ENCODE measurements at regions not wholly inside any gene's neighbourhood (a gene's known extent, or its start where the extent isn't known, plus 50 kb on each side); places are given as distances from the start of the nearest gene placed in this dataset.

DNA sequence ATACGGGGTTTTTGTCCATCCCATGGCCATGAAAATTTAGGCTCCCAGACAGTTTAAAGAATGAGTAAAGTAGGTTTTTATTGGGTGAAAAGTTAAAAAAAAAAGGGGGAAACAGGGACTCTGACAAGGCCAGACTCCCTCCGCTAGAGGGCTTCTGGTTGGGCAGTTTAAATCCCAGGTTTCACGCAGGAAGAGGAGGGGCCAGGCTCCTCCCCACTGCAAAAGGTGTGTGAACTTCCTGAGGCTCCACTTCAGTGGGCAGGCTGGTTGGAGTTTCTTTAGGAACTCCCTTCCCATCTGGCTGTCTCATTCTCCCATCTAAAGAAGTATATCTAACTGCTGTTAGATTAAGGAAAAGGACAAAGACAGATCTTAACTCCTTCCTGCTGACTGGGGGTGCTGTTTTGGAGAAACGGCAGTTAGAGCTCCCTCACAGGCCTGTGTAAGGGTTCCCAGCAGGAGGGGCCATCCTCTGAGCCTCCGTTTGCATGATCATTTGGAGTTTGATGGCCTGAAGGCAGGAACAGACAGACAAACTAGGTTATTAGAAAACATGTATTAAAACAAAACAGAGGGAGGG lies 1160.7 kb downstream of the CNTNAP5 start:
- WGBS, 2 donors, result 68 to 71% methylated on average over 5 of the region's 5 CpGs
- H3K4me3 ChIP-seq (replicated peaks in 1 of 3), result no peak overlapping the region
- H3K27ac ChIP-seq, result no peak overlapping the region
- TF ChIP-seq, protein P1, sequence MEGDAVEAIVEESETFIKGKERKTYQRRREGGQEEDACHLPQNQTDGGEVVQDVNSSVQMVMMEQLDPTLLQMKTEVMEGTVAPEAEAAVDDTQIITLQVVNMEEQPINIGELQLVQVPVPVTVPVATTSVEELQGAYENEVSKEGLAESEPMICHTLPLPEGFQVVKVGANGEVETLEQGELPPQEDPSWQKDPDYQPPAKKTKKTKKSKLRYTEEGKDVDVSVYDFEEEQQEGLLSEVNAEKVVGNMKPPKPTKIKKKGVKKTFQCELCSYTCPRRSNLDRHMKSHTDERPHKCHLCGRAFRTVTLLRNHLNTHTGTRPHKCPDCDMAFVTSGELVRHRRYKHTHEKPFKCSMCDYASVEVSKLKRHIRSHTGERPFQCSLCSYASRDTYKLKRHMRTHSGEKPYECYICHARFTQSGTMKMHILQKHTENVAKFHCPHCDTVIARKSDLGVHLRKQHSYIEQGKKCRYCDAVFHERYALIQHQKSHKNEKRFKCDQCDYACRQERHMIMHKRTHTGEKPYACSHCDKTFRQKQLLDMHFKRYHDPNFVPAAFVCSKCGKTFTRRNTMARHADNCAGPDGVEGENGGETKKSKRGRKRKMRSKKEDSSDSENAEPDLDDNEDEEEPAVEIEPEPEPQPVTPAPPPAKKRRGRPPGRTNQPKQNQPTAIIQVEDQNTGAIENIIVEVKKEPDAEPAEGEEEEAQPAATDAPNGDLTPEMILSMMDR (IDR thresholded peaks at IDR 0.05), result no peak
- TF ChIP-seq POLR2A (IDR thresholded peaks at IDR 0.05), result no peak
- intact Hi-C loops (cut with DNase I), result no loop called here
- no peaks in the 10 kb centered on the region for H3K9me3 ChIP-seq
- no peaks in the 10 kb centered on the region for H3K4me1 ChIP-seq
- no peaks in the 10 kb centered on the region for H3K36me3 ChIP-seq
- no peaks in the 10 kb centered on the region for H3K27me3 ChIP-seq
- DNase-seq, result no peak

DNA sequence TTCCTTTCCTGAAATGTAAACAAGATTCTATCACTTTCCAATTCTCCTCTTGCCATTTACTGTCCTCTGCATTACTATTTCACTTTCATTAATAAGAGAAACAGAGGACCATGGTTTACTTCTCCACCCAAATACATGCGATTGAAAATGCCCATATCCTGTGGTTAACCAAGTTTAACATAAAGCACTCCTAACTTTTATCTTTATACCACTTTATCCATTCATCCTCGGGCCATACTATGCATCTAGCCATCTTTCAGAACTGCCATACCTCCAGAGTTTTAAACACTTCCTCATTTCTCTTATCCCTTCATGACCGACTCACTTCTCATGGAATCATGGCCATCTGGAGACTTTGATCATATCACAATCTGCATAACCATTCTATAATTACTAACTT lies 1182.3 kb downstream of the CNTNAP5 start:
- WGBS, 2 donors, result 87 to 91% methylated on average over 3 of the region's 3 CpGs

DNA sequence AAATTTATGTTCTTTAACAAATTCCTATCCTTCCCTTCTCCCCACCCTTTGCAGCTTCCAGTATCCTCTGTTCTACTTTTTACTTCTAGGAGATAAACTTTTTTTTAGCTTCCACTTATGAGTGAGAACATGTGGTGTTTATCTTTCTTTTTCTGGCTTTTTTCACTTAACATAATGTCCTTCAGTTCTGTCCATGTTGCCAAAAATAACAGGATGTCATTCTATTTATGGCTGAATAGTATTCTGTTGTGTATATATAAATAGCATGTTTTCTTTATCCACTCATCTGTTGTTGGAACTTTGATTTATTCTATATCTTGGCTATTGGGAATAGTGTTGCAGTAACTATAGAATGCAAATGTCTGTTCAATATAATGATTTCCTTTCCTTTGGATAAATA lies 1191.2 kb downstream of the CNTNAP5 start:
- TF ChIP-seq POLR2A (IDR thresholded peaks at IDR 0.05), result no peak
- TF ChIP-seq, protein P1 (IDR thresholded peaks at IDR 0.05), result no peak
- Histone ChIP-seq H3K27me3 (no peaks in the 10 kb centered on the region), H3K4me1 (no peaks in the 10 kb centered on the region), H3K36me3 (no peaks in the 10 kb centered on the region), H3K9me3 (peaks cover 6% of the 10 kb centered on the region), H3K4me3 (replicated peaks in 1 of 3) (no peak overlapping the region), H3K27ac (no peak overlapping the region)
- no peak for DNase-seq
- intact Hi-C loops (cut with DNase I), result no loop called here

More for the DNA sequence above, 1182.3 kb downstream of the CNTNAP5 start:
- DNase-seq, result no peak
- H3K4me3 ChIP-seq (replicated peaks in 1 of 3), result no peak overlapping the region
- intact Hi-C loops (cut with DNase I), result no loop called here
- H3K36me3 ChIP-seq, result no peaks in the 10 kb centered on the region
- no peaks in the 10 kb centered on the region for H3K27me3 ChIP-seq
- no peaks in the 10 kb centered on the region for H3K4me1 ChIP-seq
- H3K27ac ChIP-seq, result no peak overlapping the region
- H3K9me3 ChIP-seq, result no peaks in the 10 kb centered on the region
- TF ChIP-seq, protein P1 (IDR thresholded peaks at IDR 0.05), result no peak
- no peak for TF ChIP-seq POLR2A (IDR thresholded peaks at IDR 0.05)

DNA sequence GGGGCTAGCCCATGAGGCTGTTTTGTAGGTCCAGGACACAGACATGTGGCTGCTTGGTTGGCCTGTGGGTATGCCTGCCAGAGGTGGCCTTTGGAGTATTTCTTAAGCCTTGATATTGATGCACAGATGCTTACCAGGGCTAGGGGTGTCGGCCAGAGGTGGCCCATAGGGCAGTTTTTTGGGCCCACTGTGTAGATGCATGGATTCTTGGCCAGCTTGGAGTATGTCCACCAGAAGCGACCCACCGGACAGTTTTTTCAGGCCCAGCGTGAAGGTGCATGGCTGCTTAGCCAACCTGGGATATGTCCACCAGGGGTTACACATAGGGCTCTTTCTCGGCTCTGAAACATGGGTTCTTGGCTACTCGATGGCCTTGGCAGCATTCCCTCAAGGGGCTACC lies 1199.1 kb downstream of the CNTNAP5 start:
- H3K9me3 ChIP-seq, result peaks cover 6% of the 10 kb centered on the region
- H3K4me3 ChIP-seq (replicated peaks in 1 of 3), result no peak overlapping the region
- TF ChIP-seq, protein P1 (IDR thresholded peaks at IDR 0.05), result no peak
- no peak for TF ChIP-seq POLR2A (IDR thresholded peaks at IDR 0.05)
- H3K36me3 ChIP-seq, result no peaks in the 10 kb centered on the region
- intact Hi-C loops (cut with DNase I), result no loop called here
- H3K4me1 ChIP-seq, result no peaks in the 10 kb centered on the region
- DNase-seq, result no peak
- WGBS, 2 donors, result 85 to 89% methylated on average over 6 of the region's 6 CpGs
- no peaks in the 10 kb centered on the region for H3K27me3 ChIP-seq
- no peak overlapping the region for H3K27ac ChIP-seq

DNA sequence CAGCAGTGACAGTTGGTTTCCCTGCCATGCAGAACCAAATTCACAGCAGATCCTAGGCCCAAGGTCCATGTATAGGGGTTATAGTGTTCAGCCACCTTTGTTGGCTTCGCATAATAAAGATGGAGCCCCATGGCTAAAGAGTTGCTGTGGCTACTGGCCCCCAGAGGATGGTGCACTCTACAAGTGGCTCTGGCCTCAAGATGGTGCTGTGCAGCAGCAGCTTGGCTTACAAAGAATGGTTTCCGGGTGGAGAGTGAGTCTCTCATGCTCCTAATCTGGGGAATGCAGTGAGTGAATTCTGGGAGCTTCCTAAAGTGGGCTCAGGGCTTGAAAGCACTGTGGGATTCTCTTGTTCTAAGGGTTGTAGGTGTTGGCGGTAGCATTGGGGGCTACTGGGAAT lies 1199.7 kb downstream of the CNTNAP5 start:
- peaks cover 6% of the 10 kb centered on the region for H3K9me3 ChIP-seq
- no peaks in the 10 kb centered on the region for H3K4me1 ChIP-seq
- DNase-seq, result no peak
- TF ChIP-seq POLR2A (IDR thresholded peaks at IDR 0.05), result no peak
- TF ChIP-seq, protein P1 (IDR thresholded peaks at IDR 0.05), result no peak
- no peak overlapping the region for H3K27ac ChIP-seq
- WGBS, 2 donors, result 65 to 69% methylated on average over 3 of the region's 3 CpGs
- intact Hi-C loops (cut with DNase I), result no loop called here
- no peaks in the 10 kb centered on the region for H3K36me3 ChIP-seq
- no peak overlapping the region for H3K4me3 ChIP-seq (replicated peaks in 1 of 3)
- H3K27me3 ChIP-seq, result no peaks in the 10 kb centered on the region
